DMS 273 treated with DMSO at 0.1 percent for 48 hours (cell line): ENCODE measurements at regions not wholly inside any gene's neighbourhood (a gene's known extent, or its start where the extent isn't known, plus 50 kb on each side); places are given as distances from the start of the nearest gene placed in this dataset.

ENCODE experiments used
- DNase-seq: peaks from one replicate; lab custom pipeline; 2025; lab: John Stamatoyannopoulos, UW

GRCh38 chr5:175388531-175388930, 55.5 kb downstream of the DRD1 start:
- DNase-seq = no peak

- no peak for DNase-seq
Observed at GRCh38 chr5:175387144-175387543, 56.8 kb downstream of the DRD1 start.

GRCh38 chr5:175386526-175386925, 57.5 kb downstream of the DRD1 start:
- DNase-seq = no peak

- DNase-seq = no peak
Observed at GRCh38 chr5:175385691-175386362, 58.2 kb downstream of the DRD1 start.

GRCh38 chr5:175384724-175385552, 59.0 kb downstream of the DRD1 start:
- DNase-seq = no peak

- no peak for DNase-seq
Observed at GRCh38 chr5:175383350-175383749, 60.6 kb downstream of the DRD1 start.

GRCh38 chr5:175382171-175382570, 61.8 kb downstream of the DRD1 start:
- DNase-seq = peak; percentile 16

- DNase-seq = no peak
Observed at GRCh38 chr5:175381130-175381529, 62.9 kb downstream of the DRD1 start.

- DNase-seq = no peak
Observed at GRCh38 chr5:175380701-175381100, 63.3 kb downstream of the DRD1 start.

GRCh38 chr5:175379867-175380266, 64.1 kb downstream of the DRD1 start:
- no peak for DNase-seq

- no peak for DNase-seq
Observed at GRCh38 chr5:175378444-175379028, 65.4 kb downstream of the DRD1 start.

GRCh38 chr5:175377816-175378215, 66.2 kb downstream of the DRD1 start:
- no peak for DNase-seq

- no peak for DNase-seq
Observed at GRCh38 chr5:175374166-175374875, 69.7 kb downstream of the DRD1 start.

GRCh38 chr5:175365866-175366265, 78.1 kb downstream of the DRD1 start:
- DNase-seq = no peak

- DNase-seq = no peak
Observed at GRCh38 chr5:175363300-175363699, 80.7 kb downstream of the DRD1 start.

- no peak for DNase-seq
Observed at GRCh38 chr5:175357995-175358394, 86.0 kb downstream of the DRD1 start.

GRCh38 chr5:175356428-175356827, 87.6 kb downstream of the DRD1 start:
- DNase-seq = no peak

GRCh38 chr5:175354964-175355363, 89.0 kb downstream of the DRD1 start:
- peak; percentile 43 for DNase-seq

- DNase-seq = no peak
Observed at GRCh38 chr5:175353926-175354325, 90.1 kb downstream of the DRD1 start.

GRCh38 chr5:175351897-175352590, 91.9 kb downstream of the DRD1 start:
- DNase-seq = no peak

GRCh38 chr5:175351126-175351525, 92.9 kb downstream of the DRD1 start:
- no peak for DNase-seq

- no peak for DNase-seq
Observed at GRCh38 chr5:175347931-175348330, 96.1 kb downstream of the DRD1 start.
